Fibroblast of mammary gland (primary cell): ENCODE measurements at regions not wholly inside any gene's neighbourhood (a gene's known extent, or its start where the extent isn't known, plus 50 kb on each side); places are given as distances from the start of the nearest gene placed in this dataset.

Experiments used
- DNase-seq: peaks from one replicate; pipeline ENCODE4 v3.0.0-alpha.2; 2010; ENCODE audit warnings: low read depth
- H3K4me3 ChIP-seq: 2 replicates; pipeline ENCODE4 v1.5.1; 2011; ENCODE audit warnings: low read depth, mild to moderate bottlenecking, low read length, moderate library complexity; ENCODE audit not compliant: control insufficient read depth
- CTCF ChIP-seq: conservative IDR thresholded peaks from 2 replicates; pipeline ENCODE4 v1.5.1; 2011; ENCODE audit warnings: low read depth, low read length, inconsistent platforms; ENCODE audit not compliant: control insufficient read depth, insufficient read depth

GRCh38 chr5:56685503-56686217, 129.7 kb upstream of the MAP3K1 start:
- no peak for TF ChIP-seq CTCF
- no peak overlapping the region for H3K4me3 ChIP-seq
- no peak for DNase-seq

GRCh38 chr5:56684159-56684558, 131.2 kb upstream of the MAP3K1 start:
- no peak overlapping the region for H3K4me3 ChIP-seq
- no peak for TF ChIP-seq CTCF
- no peak for DNase-seq

GRCh38 chr5:56683733-56684132, 131.6 kb upstream of the MAP3K1 start:
- no peak for TF ChIP-seq CTCF
- H3K4me3 ChIP-seq = no peak overlapping the region
- no peak for DNase-seq

GRCh38 chr5:56683281-56683680, 132.1 kb upstream of the MAP3K1 start:
- no peak for DNase-seq
- H3K4me3 ChIP-seq = no peak overlapping the region
- no peak for TF ChIP-seq CTCF

- peak; percentile 43 for DNase-seq
- no peak overlapping the region for H3K4me3 ChIP-seq
- no peak for TF ChIP-seq CTCF
Observed at GRCh38 chr5:56681346-56681745, 134.0 kb upstream of the MAP3K1 start.

- no peak for TF ChIP-seq CTCF
- no peak overlapping the region for H3K4me3 ChIP-seq
- DNase-seq = no peak
Observed at GRCh38 chr5:56680731-56681130, 134.6 kb upstream of the MAP3K1 start.
